ENCODE measurements at regions not wholly inside any gene's neighbourhood (a gene's known extent, or its start where the extent isn't known, plus 50 kb on each side); places are given as distances from the start of the nearest gene placed in this dataset.

DNA sequence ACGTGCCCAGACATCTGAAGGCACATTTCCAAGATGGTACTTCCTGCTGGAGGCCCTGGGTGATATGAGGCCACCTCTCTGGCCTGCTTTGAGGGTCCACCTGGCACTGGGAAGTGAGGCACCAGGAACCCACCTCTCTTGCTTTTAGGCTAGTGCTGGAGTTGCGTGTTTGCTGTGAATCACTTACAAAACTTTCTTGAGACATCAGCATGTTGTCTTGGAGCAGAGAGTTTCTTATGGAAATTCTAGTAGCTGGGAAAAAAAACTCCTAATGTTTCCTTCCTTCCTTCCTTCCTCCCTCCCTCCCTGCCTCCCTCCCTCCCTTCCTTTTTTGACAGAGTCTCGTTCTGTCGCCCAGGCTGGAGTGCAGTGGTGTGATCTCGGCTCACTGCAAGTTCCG is 341.3 kb downstream of the MIAT start:
- ATAC-seq (ENCODE audit: low FRiP score) = no peak

DNA sequence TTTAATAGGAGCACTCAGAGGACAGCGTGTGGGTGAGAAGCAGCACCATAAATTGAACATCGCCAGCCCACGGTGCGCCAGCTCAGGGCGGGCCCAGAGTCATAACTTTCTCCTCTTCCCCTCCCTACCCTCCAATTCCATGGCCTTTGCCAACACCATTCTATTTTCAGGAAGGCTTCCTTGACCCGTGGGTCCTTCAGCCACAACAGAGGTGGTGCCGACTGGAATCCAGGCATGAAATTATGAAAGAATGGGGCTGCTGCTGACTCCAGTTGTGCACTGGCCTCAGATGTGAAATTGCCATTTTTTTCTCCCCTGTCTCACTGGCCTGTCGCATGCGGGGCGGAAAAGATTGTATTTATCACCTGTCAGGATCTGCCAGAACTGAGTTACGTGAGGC is 345.9 kb downstream of the MIAT start:
- DNase-seq (ENCODE audit: low spot score) (no peak), ATAC-seq (ENCODE audit: low FRiP score) (no peak)
- no peak for TF ChIP-seq CTCF (IDR thresholded peaks at IDR 0.05)

More for the DNA sequence above, 341.3 kb downstream of the MIAT start:
- no peak for DNase-seq (ENCODE audit: low spot score)
- no peak for TF ChIP-seq CTCF (IDR thresholded peaks at IDR 0.05)

GRCh38 chr22:27004434-27004833 is 347.0 kb downstream of the MIAT start:
- DNase-seq (ENCODE audit: low spot score) (no peak), ATAC-seq (ENCODE audit: low FRiP score) (no peak)
- no peak for TF ChIP-seq CTCF (IDR thresholded peaks at IDR 0.05)

DNA sequence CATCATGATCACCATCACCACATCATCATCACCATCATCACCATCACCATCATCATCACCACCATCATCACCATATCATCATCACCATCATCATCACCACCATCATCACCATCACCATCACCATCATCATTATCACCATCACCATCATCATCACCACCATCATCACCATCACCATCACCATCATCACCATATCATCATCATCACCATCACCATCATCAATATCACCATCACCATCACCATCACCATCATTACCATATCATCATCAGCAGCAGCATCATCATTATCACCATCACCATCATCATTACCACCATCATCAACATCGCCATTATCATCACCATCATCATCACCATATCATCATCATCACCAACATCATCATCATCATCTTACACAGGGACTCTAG is 351.1 kb downstream of the MIAT start:
- DNase-seq (ENCODE audit: low spot score) (no peak), ATAC-seq (ENCODE audit: low FRiP score) (no peak)
- TF ChIP-seq CTCF (IDR thresholded peaks at IDR 0.05) = no peak

DNA sequence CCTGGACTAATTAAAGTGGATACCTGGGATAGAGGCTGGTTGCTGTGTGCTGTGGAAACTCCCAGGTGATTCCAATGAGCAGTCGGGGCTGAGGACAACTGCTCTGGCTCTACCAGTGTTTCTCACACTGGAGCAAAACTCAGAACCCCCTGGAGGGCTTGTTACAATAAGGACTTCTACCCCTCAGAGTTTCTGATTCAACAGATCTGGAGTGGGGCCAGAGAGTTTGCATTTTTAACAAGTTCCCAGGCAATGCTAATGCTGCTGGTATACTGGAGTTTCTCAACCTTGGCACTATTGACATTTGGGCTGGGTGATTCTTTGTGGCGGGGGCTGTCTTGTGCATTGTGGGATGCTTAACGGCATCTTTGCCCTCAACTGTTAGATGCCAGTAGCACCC is 353.7 kb downstream of the MIAT start:
- no peak for ATAC-seq (ENCODE audit: low FRiP score)
- TF ChIP-seq CTCF (IDR thresholded peaks at IDR 0.05) = no peak
- DNase-seq (ENCODE audit: low spot score) = no peak

GRCh38 chr22:27011717-27012116 is 354.3 kb downstream of the MIAT start:
- ATAC-seq (ENCODE audit: low FRiP score) = no peak
- no peak for DNase-seq (ENCODE audit: low spot score)
- TF ChIP-seq CTCF (IDR thresholded peaks at IDR 0.05) = no peak

GRCh38 chr22:27019827-27020226 is 362.4 kb downstream of the MIAT start:
- no peak for TF ChIP-seq CTCF (IDR thresholded peaks at IDR 0.05)
- ATAC-seq (ENCODE audit: low FRiP score) (no peak), DNase-seq (ENCODE audit: low spot score) (no peak)
